NT2/D1 (cell line): ENCODE measurements at regions not wholly inside any gene's neighbourhood (a gene's known extent, or its start where the extent isn't known, plus 50 kb on each side); places are given as distances from the start of the nearest gene placed in this dataset.

Experiments
- DNase-seq: peaks from one replicate; pipeline ENCODE4 v3.0.0-alpha.2; 2011; ENCODE audit warnings: low read depth, low spot score
- H3K27me3 ChIP-seq: 2 replicates; pipeline ENCODE4 v1.6.0; 2011; ENCODE audit warnings: mild to moderate bottlenecking; ENCODE audit not compliant: insufficient read length, insufficient read depth
- H3K36me3 ChIP-seq: 2 replicates; pipeline ENCODE4 v1.6.1; 2011; ENCODE audit warnings: mild to moderate bottlenecking, low read length, mixed read lengths; ENCODE audit not compliant: insufficient read depth, insufficient read length
- H3K4me1 ChIP-seq: 2 replicates; pipeline ENCODE4 v1.5.1; 2011; ENCODE audit not compliant: insufficient read depth, insufficient read length
- H3K4me3 ChIP-seq: 2 replicates; pipeline ENCODE4 v1.5.1; 2011; ENCODE audit warnings: low read depth; ENCODE audit not compliant: insufficient read length
- H3K9ac ChIP-seq: 2 replicates; pipeline ENCODE4 v1.6.0; 2011; ENCODE audit warnings: low read depth; ENCODE audit not compliant: insufficient read length
- H3K9me3 ChIP-seq: 2 replicates; pipeline ENCODE4 v1.5.1; 2011; ENCODE audit warnings: mild to moderate bottlenecking, low read length; ENCODE audit not compliant: insufficient read depth
- SUZ12 ChIP-seq: IDR thresholded peaks from 2 replicates; pipeline ENCODE4 v1.6.1; 2011; ENCODE audit not compliant: insufficient read length, insufficient read depth; ENCODE audit errors: extremely low read depth
- YY1 ChIP-seq: IDR thresholded peaks from 2 replicates; pipeline ENCODE4 v1.6.1; 2011; ENCODE audit not compliant: insufficient read length, insufficient read depth
- ZNF274 ChIP-seq: IDR thresholded peaks from 2 replicates; pipeline ENCODE4 v1.6.1; 2011; ENCODE audit warnings: mild to moderate bottlenecking, low read depth, low read length

GRCh38 chr21:31781737-31782136 lies 49.8 kb upstream of the SCAF4 start:
- H3K9ac ChIP-seq: no peak overlapping the region
- no peaks in the 10 kb centered on the region for H3K27me3 ChIP-seq
- no peak for DNase-seq
- no peak overlapping the region for H3K4me3 ChIP-seq
- TF ChIP-seq SUZ12: no peak
- TF ChIP-seq ZNF274: no peak
- no peak for TF ChIP-seq YY1
- H3K36me3 ChIP-seq: no peaks in the 10 kb centered on the region
- H3K4me1 ChIP-seq: no peaks in the 10 kb centered on the region
- H3K9me3 ChIP-seq: no peaks in the 10 kb centered on the region
